Neural progenitor cell (in vitro differentiated cells): ENCODE measurements at regions not wholly inside any gene's neighbourhood (a gene's known extent, or its start where the extent isn't known, plus 50 kb on each side); places are given as distances from the start of the nearest gene placed in this dataset.

Source experiments
- DNase-seq: peaks from one replicate; pipeline ENCODE4 v3.0.0-alpha.2; 2016; ENCODE audit warnings: low spot score
- H2AFZ ChIP-seq: fragments of 200-600 bp; sonication (generic); replicated peaks from 2 replicates; pipeline ENCODE4 v1.6.1; 2016; ENCODE audit warnings: antibody characterized with exemption
- H3F3A ChIP-seq: fragments of 200-600 bp; sonication (generic); 2 replicates; pipeline ENCODE4 v1.6.1; 2016; ENCODE audit warnings: antibody characterized with exemption, low read depth
- H3K27ac ChIP-seq: fragments of 200-600 bp; sonication (generic); 2 replicates; pipeline ENCODE4 v1.5.1; 2016; ENCODE audit warnings: mild to moderate bottlenecking
- H3K27me3 ChIP-seq: fragments of 200-600 bp; sonication (generic); 2 replicates; pipeline ENCODE4 v1.6.1; 2016; ENCODE audit warnings: mild to moderate bottlenecking, moderate library complexity
- H3K36me3 ChIP-seq: fragments of 200-600 bp; sonication (generic); 2 replicates; pipeline ENCODE4 v1.5.1; 2016
- H3K4me1 ChIP-seq: fragments of 200-600 bp; sonication (generic); 2 replicates; pipeline ENCODE4 v1.6.1; 2016; ENCODE audit warnings: mixed run types
- H3K4me2 ChIP-seq: fragments of 200-600 bp; sonication (generic); 2 replicates; pipeline ENCODE4 v1.6.1; 2016
- H3K4me3 ChIP-seq: fragments of 200-600 bp; sonication (generic); 2 replicates; pipeline ENCODE4 v1.5.1; 2016
- H3K79me2 ChIP-seq: fragments of 200-600 bp; sonication (generic); 2 replicates; pipeline ENCODE4 v1.6.1; 2016; ENCODE audit warnings: low read depth
- H3K9ac ChIP-seq: fragments of 200-600 bp; sonication (generic); 2 replicates; pipeline ENCODE4 v1.6.1; 2016
- H3K9me3 ChIP-seq: fragments of 200-600 bp; sonication (generic); 2 replicates; pipeline ENCODE4 v1.5.1; 2016; ENCODE audit warnings: low read depth
- H4K20me1 ChIP-seq: fragments of 200-600 bp; sonication (generic); 2 replicates; pipeline ENCODE4 v1.6.1; 2016; ENCODE audit warnings: low read depth
- H3K27ac Mint-ChIP-seq: 3 replicates; pipeline ENCODE4 v1.8.0; 2021; ENCODE audit warnings: mixed read lengths
- H3K27me3 Mint-ChIP-seq: 2 replicates; pipeline ENCODE4 v1.8.0; 2022; ENCODE audit warnings: low read depth, mild to moderate bottlenecking, inconsistent platforms, moderate library complexity, mixed read lengths; ENCODE audit not compliant: insufficient read depth
- H3K36me3 Mint-ChIP-seq: 3 replicates; pipeline ENCODE4 v1.8.0; 2021; ENCODE audit warnings: mixed read lengths
- H3K4me1 Mint-ChIP-seq: 3 replicates; pipeline ENCODE4 v1.8.0; 2021; ENCODE audit warnings: mixed read lengths
- H3K4me3 Mint-ChIP-seq: 3 replicates; pipeline ENCODE4 v1.8.0; 2021; ENCODE audit warnings: mild to moderate bottlenecking, moderate library complexity, mixed read lengths
- H3K9me3 Mint-ChIP-seq: 3 replicates; pipeline ENCODE4 v1.8.0; 2020; ENCODE audit warnings: mixed read lengths
- CTCF ChIP-seq: fragments of 200-600 bp; sonication (generic); IDR thresholded peaks from 2 replicates; pipeline ENCODE4 v1.5.1; 2017; ENCODE audit warnings: antibody characterized with exemption, mild to moderate bottlenecking
- EZH2 ChIP-seq: fragments of 200-600 bp; sonication (generic); IDR thresholded peaks from 2 replicates; pipeline ENCODE4 v1.6.1; 2017; ENCODE audit warnings: antibody characterized with exemption, mild to moderate bottlenecking, moderate library complexity
- EZH2phosphoT487 ChIP-seq: fragments of 200-600 bp; sonication (generic); IDR thresholded peaks from 2 replicates; pipeline ENCODE4 v1.6.1; 2017; ENCODE audit warnings: antibody characterized with exemption

- Histone ChIP-seq H3K36me3 (no peaks in the 10 kb centered on the region), H3K79me2 (no peaks in the 10 kb centered on the region), H4K20me1 (no peaks in the 10 kb centered on the region), H2AFZ (no peak overlapping the region), H3K4me2 (no peak overlapping the region), H3K4me3 (no peak overlapping the region), H3K9ac (no peak overlapping the region), H3K4me1 (no peaks in the 10 kb centered on the region), H3K9me3 (no peaks in the 10 kb centered on the region), H3K27me3 (no peaks in the 10 kb centered on the region), H3K27ac (no peak overlapping the region), H3F3A (no peaks in the 10 kb centered on the region)
- H3K27me3 Mint-ChIP-seq, result peaks cover 2% of the 10 kb centered on the region
- H3K27ac Mint-ChIP-seq, result no peak overlapping the region
- TF ChIP-seq EZH2phosphoT487 (no peak), CTCF (no peak), EZH2 (no peak)
- no peak for DNase-seq
- H3K36me3 Mint-ChIP-seq, result no peaks in the 10 kb centered on the region
- no peaks in the 10 kb centered on the region for H3K9me3 Mint-ChIP-seq
- H3K4me1 Mint-ChIP-seq, result no peaks in the 10 kb centered on the region
- no peak overlapping the region for H3K4me3 Mint-ChIP-seq
Observed at GRCh38 chr7:136693166-136694119, 175.0 kb upstream of the CHRM2 start.

GRCh38 chr7:136692221-136692620 is 176.2 kb upstream of the CHRM2 start:
- Histone ChIP-seq H3K4me3 (no peak overlapping the region), H3K36me3 (no peaks in the 10 kb centered on the region), H3K9me3 (no peaks in the 10 kb centered on the region), H3K27ac (no peak overlapping the region), H2AFZ (no peak overlapping the region), H3K9ac (no peak overlapping the region), H3K4me1 (no peaks in the 10 kb centered on the region), H3F3A (no peaks in the 10 kb centered on the region), H3K79me2 (no peaks in the 10 kb centered on the region), H3K27me3 (no peaks in the 10 kb centered on the region), H4K20me1 (no peaks in the 10 kb centered on the region), H3K4me2 (no peak overlapping the region)
- DNase-seq, result no peak
- H3K36me3 Mint-ChIP-seq, result no peaks in the 10 kb centered on the region
- H3K27ac Mint-ChIP-seq, result no peak overlapping the region
- H3K27me3 Mint-ChIP-seq, result peaks cover 2% of the 10 kb centered on the region
- no peak overlapping the region for H3K4me3 Mint-ChIP-seq
- TF ChIP-seq EZH2 (no peak), CTCF (no peak), EZH2phosphoT487 (no peak)
- H3K4me1 Mint-ChIP-seq, result no peaks in the 10 kb centered on the region
- no peaks in the 10 kb centered on the region for H3K9me3 Mint-ChIP-seq

- no peak overlapping the region for H3K27ac Mint-ChIP-seq
- Histone ChIP-seq H3K9ac (no peak overlapping the region), H3K79me2 (no peaks in the 10 kb centered on the region), H3K4me2 (no peak overlapping the region), H3K36me3 (no peaks in the 10 kb centered on the region), H3K27me3 (no peaks in the 10 kb centered on the region), H2AFZ (no peak overlapping the region), H3K4me1 (no peaks in the 10 kb centered on the region), H3K27ac (no peak overlapping the region), H3K4me3 (no peak overlapping the region), H3F3A (peaks cover 3% of the 10 kb centered on the region), H3K9me3 (no peaks in the 10 kb centered on the region), H4K20me1 (no peaks in the 10 kb centered on the region)
- DNase-seq, result no peak
- H3K4me3 Mint-ChIP-seq, result no peak overlapping the region
- H3K4me1 Mint-ChIP-seq, result peaks cover 4% of the 10 kb centered on the region
- TF ChIP-seq CTCF, result no peak
- peaks cover 2% of the 10 kb centered on the region for H3K27me3 Mint-ChIP-seq
- H3K36me3 Mint-ChIP-seq, result no peaks in the 10 kb centered on the region
- H3K9me3 Mint-ChIP-seq, result no peaks in the 10 kb centered on the region
Observed at GRCh38 chr7:136688601-136689000, 179.9 kb upstream of the CHRM2 start.
